Breast epithelium (tissue), 3 donors: ENCODE measurements at regions not wholly inside any gene's neighbourhood (a gene's known extent, or its start where the extent isn't known, plus 50 kb on each side); places are given as distances from the start of the nearest gene placed in this dataset.

Experiments used
- POLR2AphosphoS5 ChIP-seq, 3 donors: sonication (generic); formaldehyde crosslinking; IDR thresholded peaks; one replicate each; pipeline ENCODE4 v1.6.1; 2017; ENCODE audit warnings: antibody characterized with exemption in 3 of 3
- TF ChIP-seq, protein P1 (sequence below), 3 donors: fragments of 450-650 bp; IDR thresholded peaks; one replicate each; pipeline ENCODE4 v1.5.1; 2016 to 2017; ENCODE audit warnings: antibody characterized with exemption in 3 of 3, mild to moderate bottlenecking in 3 of 3, moderate library complexity in 3 of 3

- TF ChIP-seq, protein P1, sequence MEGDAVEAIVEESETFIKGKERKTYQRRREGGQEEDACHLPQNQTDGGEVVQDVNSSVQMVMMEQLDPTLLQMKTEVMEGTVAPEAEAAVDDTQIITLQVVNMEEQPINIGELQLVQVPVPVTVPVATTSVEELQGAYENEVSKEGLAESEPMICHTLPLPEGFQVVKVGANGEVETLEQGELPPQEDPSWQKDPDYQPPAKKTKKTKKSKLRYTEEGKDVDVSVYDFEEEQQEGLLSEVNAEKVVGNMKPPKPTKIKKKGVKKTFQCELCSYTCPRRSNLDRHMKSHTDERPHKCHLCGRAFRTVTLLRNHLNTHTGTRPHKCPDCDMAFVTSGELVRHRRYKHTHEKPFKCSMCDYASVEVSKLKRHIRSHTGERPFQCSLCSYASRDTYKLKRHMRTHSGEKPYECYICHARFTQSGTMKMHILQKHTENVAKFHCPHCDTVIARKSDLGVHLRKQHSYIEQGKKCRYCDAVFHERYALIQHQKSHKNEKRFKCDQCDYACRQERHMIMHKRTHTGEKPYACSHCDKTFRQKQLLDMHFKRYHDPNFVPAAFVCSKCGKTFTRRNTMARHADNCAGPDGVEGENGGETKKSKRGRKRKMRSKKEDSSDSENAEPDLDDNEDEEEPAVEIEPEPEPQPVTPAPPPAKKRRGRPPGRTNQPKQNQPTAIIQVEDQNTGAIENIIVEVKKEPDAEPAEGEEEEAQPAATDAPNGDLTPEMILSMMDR (IDR thresholded peaks at IDR 0.05), result no peak
- TF ChIP-seq POLR2AphosphoS5 (IDR thresholded peaks at IDR 0.05), result no peak
These were observed 278.3 kb downstream of the RBM43 start for GRCh38 chr2:150983314-150983897.
